HEK293T (cell line): ENCODE measurements at regions not wholly inside any gene's neighbourhood (a gene's known extent, or its start where the extent isn't known, plus 50 kb on each side); places are given as distances from the start of the nearest gene placed in this dataset.

ENCODE experiments used
- CTCF ChIA-PET: fragments of 350-600 bp; formaldehyde crosslinking; extraction: SDS; loops from one replicate; lab custom pipeline; 2021; ENCODE audit warnings: antibody characterized with exemption, inconsistent platforms; lab: Yijun Ruan, JAX
- POLR2A ChIA-PET: fragments of 350-600 bp; formaldehyde crosslinking; extraction: SDS; loops from one replicate; lab custom pipeline; 2020; ENCODE audit warnings: antibody characterized with exemption, inconsistent platforms; lab: Yijun Ruan, JAX
- DNase-seq: peaks from one replicate; pipeline ENCODE4 v3.0.0; 2012; ENCODE audit warnings: mixed read lengths; ENCODE audit errors: extremely low spot score
- ARNT ChIP-seq: fragments of 450-650 bp; IDR thresholded peaks from 2 replicates; pipeline ENCODE4 v1.6.1; 2017; ENCODE audit warnings: mild to moderate bottlenecking
- BHLHE40 ChIP-seq: fragments of 450-650 bp; IDR thresholded peaks from 2 replicates; pipeline ENCODE4 v1.6.1; 2016; ENCODE audit warnings: mild to moderate bottlenecking, moderate library complexity, borderline replicate concordance
- CTBP1 ChIP-seq: fragments of 450-650 bp; IDR thresholded peaks from 2 replicates; pipeline ENCODE4 v1.6.1; 2016; ENCODE audit warnings: borderline replicate concordance
- FOXA1 ChIP-seq: fragments of 450-650 bp; IDR thresholded peaks from 2 replicates; pipeline ENCODE4 v1.6.1; 2016; ENCODE audit warnings: mild to moderate bottlenecking
- FOXK2 ChIP-seq: fragments of 450-650 bp; IDR thresholded peaks from 2 replicates; pipeline ENCODE4 v1.6.1; 2016; ENCODE audit warnings: mild to moderate bottlenecking
- FOXM1 ChIP-seq: fragments of 450-650 bp; IDR thresholded peaks from 2 replicates; pipeline ENCODE4 v1.6.1; 2017; ENCODE audit warnings: mild to moderate bottlenecking, borderline replicate concordance
- HDGF ChIP-seq: fragments of 450-650 bp; IDR thresholded peaks from 2 replicates; pipeline ENCODE4 v1.6.1; 2017; ENCODE audit warnings: antibody characterized with exemption, borderline replicate concordance
- L3MBTL2 ChIP-seq: fragments of 450-650 bp; conservative IDR thresholded peaks from 2 replicates; pipeline ENCODE4 v1.6.1; 2016; ENCODE audit warnings: mild to moderate bottlenecking
- LEF1 ChIP-seq: fragments of 450-650 bp; IDR thresholded peaks from 2 replicates; pipeline ENCODE4 v1.6.1; 2017; ENCODE audit warnings: mild to moderate bottlenecking, borderline replicate concordance
- NFRKB ChIP-seq: fragments of 450-650 bp; IDR thresholded peaks from 2 replicates; pipeline ENCODE4 v1.6.1; 2016; ENCODE audit warnings: mild to moderate bottlenecking, moderate library complexity
- SP1 ChIP-seq: fragments of 450-650 bp; IDR thresholded peaks from 2 replicates; pipeline ENCODE4 v1.6.1; 2017
- SUZ12 ChIP-seq: fragments of 450-650 bp; IDR thresholded peaks from 2 replicates; pipeline ENCODE4 v1.6.1; 2016; ENCODE audit warnings: mild to moderate bottlenecking
- TARDBP ChIP-seq: fragments of 450-650 bp; IDR thresholded peaks from 2 replicates; pipeline ENCODE4 v1.6.1; 2016
- ZNF384 ChIP-seq: fragments of 450-650 bp; IDR thresholded peaks from 2 replicates; pipeline ENCODE4 v1.6.1; 2016
- TF ChIP-seq, protein P1 (sequence below): fragments of 450-650 bp; IDR thresholded peaks from 2 replicates; pipeline ENCODE4 v1.6.1; 2016

- CTCF ChIA-PET: no interaction called here
- POLR2A ChIA-PET: no interaction called here
- DNase-seq: no peak
- TF ChIP-seq ARNT (no peak), L3MBTL2 (no peak), BHLHE40 (no peak), LEF1 (no peak), NFRKB (no peak), SUZ12 (no peak), HDGF (no peak), FOXM1 (no peak), FOXA1 (no peak)
- TF ChIP-seq, protein P1, sequence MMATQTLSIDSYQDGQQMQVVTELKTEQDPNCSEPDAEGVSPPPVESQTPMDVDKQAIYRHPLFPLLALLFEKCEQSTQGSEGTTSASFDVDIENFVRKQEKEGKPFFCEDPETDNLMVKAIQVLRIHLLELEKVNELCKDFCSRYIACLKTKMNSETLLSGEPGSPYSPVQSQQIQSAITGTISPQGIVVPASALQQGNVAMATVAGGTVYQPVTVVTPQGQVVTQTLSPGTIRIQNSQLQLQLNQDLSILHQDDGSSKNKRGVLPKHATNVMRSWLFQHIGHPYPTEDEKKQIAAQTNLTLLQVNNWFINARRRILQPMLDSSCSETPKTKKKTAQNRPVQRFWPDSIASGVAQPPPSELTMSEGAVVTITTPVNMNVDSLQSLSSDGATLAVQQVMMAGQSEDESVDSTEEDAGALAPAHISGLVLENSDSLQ: no peak
Observed at GRCh38 chr15:70479785-70480184, 283.6 kb downstream of the UACA start.

GRCh38 chr15:70479056-70479455, 284.3 kb downstream of the UACA start:
- CTCF ChIA-PET: no interaction called here
- POLR2A ChIA-PET: no interaction called here
- no peak for DNase-seq
- TF ChIP-seq NFRKB (no peak), HDGF (no peak), SUZ12 (no peak), FOXA1 (no peak), ARNT (no peak), SP1 (no peak)
- TF ChIP-seq, protein P1: no peak

DNA sequence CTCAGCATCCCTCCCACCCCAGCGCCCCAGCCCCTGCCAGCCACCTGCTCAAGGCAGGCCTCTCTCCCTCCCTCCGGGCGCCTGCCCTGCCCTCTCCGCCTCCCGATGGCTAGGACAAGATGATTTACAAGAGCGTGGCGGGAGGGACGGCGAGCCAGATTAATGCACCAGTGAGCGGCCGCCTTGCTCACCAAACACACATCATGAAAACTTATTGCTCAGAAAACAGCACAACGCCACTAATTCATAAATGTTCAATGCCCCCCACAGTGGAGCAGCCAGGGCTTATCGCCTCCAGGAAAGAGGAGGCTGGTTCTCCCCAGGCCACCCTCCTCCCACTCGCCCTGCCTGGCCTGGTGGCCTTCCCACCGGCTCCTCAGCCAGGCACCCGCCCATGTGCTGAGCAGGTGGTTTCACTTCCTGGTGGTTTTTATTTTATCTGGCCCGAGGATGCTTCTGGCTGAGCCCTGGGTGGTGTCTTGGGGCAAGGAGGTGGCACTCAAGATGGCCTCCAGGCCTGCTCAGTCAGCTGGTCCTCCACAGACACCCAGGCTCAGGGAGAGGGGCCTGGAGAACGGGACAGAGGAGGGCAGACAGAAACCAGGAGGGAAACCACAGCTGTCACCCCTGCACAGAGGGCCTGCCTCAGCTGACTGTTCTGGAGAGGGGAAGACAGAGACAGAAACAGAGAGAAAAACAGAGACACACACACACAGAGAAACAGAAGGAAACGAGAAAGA, 284.9 kb downstream of the UACA start:
- POLR2A ChIA-PET: no interaction called here
- TF ChIP-seq HDGF (no peak), FOXM1 (no peak), L3MBTL2 (peak; percentile 84), NFRKB (no peak)
- TF ChIP-seq, protein P1: peak; percentile 84
- CTCF ChIA-PET: no interaction called here
- no peak for DNase-seq

DNA sequence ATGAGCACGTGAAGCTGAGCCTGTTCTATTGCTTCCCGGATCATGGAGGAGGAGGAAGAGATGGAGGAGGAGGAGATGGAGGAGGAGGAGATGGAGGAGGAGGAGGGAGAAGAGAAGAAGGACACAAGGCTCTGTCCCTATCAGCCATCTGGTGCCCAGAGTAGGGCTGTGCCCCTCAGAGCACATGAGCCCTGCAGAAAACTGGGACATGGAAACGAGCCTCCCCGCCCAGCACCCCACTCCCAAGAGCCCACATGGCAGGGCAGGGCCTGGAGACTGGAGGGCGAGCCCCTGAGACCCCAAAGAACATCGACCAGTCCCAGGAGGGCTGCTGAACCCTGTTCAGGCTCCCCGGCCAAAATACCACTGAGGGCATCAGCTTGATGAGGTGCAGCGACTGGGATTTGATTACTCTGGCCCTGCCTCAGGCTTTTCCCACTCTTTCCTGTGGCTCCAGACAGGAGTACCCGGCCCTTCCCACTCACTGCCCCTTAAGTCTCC, 285.6 kb downstream of the UACA start:
- no peak for DNase-seq
- no peak for TF ChIP-seq SUZ12
- TF ChIP-seq BHLHE40: no peak
- no peak for TF ChIP-seq ARNT
- no peak for TF ChIP-seq L3MBTL2
- TF ChIP-seq CTBP1: no peak
- no peak for TF ChIP-seq LEF1
- TF ChIP-seq ZNF384: no peak
- no peak for TF ChIP-seq NFRKB
- TF ChIP-seq FOXM1: no peak
- no peak for TF ChIP-seq TARDBP
- CTCF ChIA-PET: no interaction called here
- POLR2A ChIA-PET: no interaction called here

DNA sequence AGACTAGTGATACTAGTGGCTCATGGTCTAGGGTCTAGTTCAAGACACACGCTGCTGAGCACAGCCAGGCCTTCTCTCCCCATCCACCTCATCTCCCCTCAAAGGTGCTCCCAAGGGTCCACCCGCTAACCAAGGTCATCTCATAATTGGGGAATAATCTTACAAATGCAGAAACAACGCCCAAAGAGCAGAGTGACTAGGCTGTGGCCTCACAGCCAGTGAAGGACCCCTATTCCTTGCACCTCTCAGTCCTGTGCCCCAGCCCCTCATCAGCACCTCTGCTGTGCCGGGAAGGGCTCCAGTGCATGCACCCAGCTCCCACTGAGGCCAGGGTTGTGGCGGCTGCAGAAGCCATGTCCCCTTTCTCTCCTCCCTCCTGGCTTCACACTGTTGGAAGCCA, 286.9 kb downstream of the UACA start:
- ChIA-PET CTCF (interaction anchor here (1.3 to 1.8 kb wide), 2 partner anchors 10 to 12 kb away, joined by 5 to 8 read pairs; no protein-coding TSS in a partner anchor), POLR2A (no interaction called here)
- DNase-seq: no peak
- TF ChIP-seq ARNT (no peak), FOXK2 (no peak), TARDBP (no peak), FOXM1 (no peak), FOXA1 (no peak), HDGF (no peak)

- TF ChIP-seq CTBP1 (no peak), TARDBP (no peak), FOXA1 (no peak), HDGF (no peak), L3MBTL2 (no peak), SUZ12 (no peak), ZNF384 (no peak), FOXM1 (no peak), BHLHE40 (no peak)
- POLR2A ChIA-PET: no interaction called here
- CTCF ChIA-PET: interaction anchor here (1.2 to 1.8 kb wide), 3 partner anchors 9 to 13 kb away, joined by 3 to 8 read pairs (median 5); no protein-coding TSS in a partner anchor
- no peak for DNase-seq
Observed at GRCh38 chr15:70475921-70476320, 287.4 kb downstream of the UACA start.

- DNase-seq: no peak
- TF ChIP-seq FOXA1 (no peak), NFRKB (no peak), BHLHE40 (no peak)
- CTCF ChIA-PET: interaction anchor here (0.9 to 1.8 kb wide), 4 partner anchors 8 to 34 kb away, joined by 3 to 8 read pairs (median 4); no protein-coding TSS in a partner anchor
- POLR2A ChIA-PET: no interaction called here
Observed at GRCh38 chr15:70475407-70475781, 288.0 kb downstream of the UACA start.
